ENCODE measurements at regions not wholly inside any gene's neighbourhood (a gene's known extent, or its start where the extent isn't known, plus 50 kb on each side); places are given as distances from the start of the nearest gene placed in this dataset.

GRCh38 chr2:43136876-43137275 lies 89.5 kb downstream of the ZFP36L2 start:
- TF ChIP-seq REST (IDR thresholded peaks at IDR 0.05; ENCODE audit: low read depth, low read length) (no peak), RAD21 (IDR thresholded peaks at IDR 0.05; ENCODE audit: insufficient read depth, low read depth, low read length) (no peak), TAF1 (IDR thresholded peaks at IDR 0.05; ENCODE audit: borderline replicate concordance, low read depth, low read length) (no peak), USF2 (IDR thresholded peaks at IDR 0.05; ENCODE audit: borderline replicate concordance, low read depth, low read length) (no peak), POLR2A (IDR thresholded peaks at IDR 0.05; ENCODE audit: low read depth, low read length) (peak; percentile 19; the same call in 1 of the 2 replicates), EP300 (IDR thresholded peaks at IDR 0.05; ENCODE audit: borderline replicate concordance in 1 of 2, control insufficient read depth in 1 of 2, low read depth in 2 of 2, low read length in 2 of 2) (no peak), KDM1A (IDR thresholded peaks at IDR 0.05; ENCODE audit: borderline replicate concordance) (no peak), CTCF (IDR thresholded peaks at IDR 0.05 in 2 of 3, conservative IDR thresholded peaks at IDR 0.05 in 1 of 3; ENCODE audit: control insufficient read depth in 2 of 3, extremely low read depth in 1 of 3, insufficient read depth in 1 of 3, low read depth in 3 of 3, low read length in 3 of 3) (no peak), ATF2 (IDR thresholded peaks at IDR 0.05; ENCODE audit: low read length) (no peak), JUNB (IDR thresholded peaks at IDR 0.05) (no peak), NFYA (IDR thresholded peaks at IDR 0.05; ENCODE audit: borderline replicate concordance, low read depth, low read length) (no peak)
